GM12864 (cell line): ENCODE measurements at regions not wholly inside any gene's neighbourhood (a gene's known extent, or its start where the extent isn't known, plus 50 kb on each side); places are given as distances from the start of the nearest gene placed in this dataset.

Experiments
- DNase-seq: peaks from one replicate; pipeline ENCODE4 v3.0.0-alpha.2; 2011; ENCODE audit warnings: low read depth
- H3K4me3 ChIP-seq: 2 replicates; pipeline ENCODE4 v1.5.1; 2011; ENCODE audit warnings: mild to moderate bottlenecking, low read depth, low read length, control low read depth
- TF ChIP-seq, protein P1 (sequence below): IDR thresholded peaks from 2 replicates; pipeline ENCODE4 v1.5.1; 2011; ENCODE audit warnings: low read depth, mild to moderate bottlenecking, moderate library complexity, low read length, control low read depth, inconsistent platforms; ENCODE audit errors: missing control alignments

DNA sequence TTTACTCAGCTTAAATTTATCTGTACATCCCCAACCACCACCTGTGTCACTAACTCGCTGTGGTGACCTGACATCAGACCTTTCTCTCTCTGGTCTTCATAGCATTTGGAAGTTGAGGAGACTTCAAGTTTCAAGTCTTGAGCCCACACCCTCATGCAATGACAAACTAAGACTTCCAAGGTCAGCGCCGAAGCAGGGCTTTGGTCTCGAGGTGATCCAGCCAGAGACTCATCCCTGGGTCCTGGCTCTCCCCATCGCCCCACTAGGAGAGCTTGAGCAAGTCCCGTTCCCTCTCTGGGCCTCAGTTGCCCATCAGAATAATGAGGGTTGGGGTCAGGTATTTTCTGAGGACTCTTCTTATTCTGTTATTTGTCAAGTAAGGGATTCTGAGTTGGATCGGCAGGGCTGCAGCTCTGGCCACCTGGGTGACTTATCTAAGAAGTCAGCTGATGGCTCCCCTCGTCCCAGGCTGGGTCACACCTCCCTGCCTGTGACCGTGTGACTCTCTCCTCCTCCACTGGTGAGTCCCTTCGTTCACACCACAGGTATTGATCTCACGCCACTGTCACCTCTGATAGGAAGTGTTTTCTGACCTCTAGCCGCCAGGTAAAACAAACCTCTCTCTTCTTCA is 143.7 kb upstream of the RUNX3 start:
- DNase-seq = no peak
- TF ChIP-seq, protein P1, sequence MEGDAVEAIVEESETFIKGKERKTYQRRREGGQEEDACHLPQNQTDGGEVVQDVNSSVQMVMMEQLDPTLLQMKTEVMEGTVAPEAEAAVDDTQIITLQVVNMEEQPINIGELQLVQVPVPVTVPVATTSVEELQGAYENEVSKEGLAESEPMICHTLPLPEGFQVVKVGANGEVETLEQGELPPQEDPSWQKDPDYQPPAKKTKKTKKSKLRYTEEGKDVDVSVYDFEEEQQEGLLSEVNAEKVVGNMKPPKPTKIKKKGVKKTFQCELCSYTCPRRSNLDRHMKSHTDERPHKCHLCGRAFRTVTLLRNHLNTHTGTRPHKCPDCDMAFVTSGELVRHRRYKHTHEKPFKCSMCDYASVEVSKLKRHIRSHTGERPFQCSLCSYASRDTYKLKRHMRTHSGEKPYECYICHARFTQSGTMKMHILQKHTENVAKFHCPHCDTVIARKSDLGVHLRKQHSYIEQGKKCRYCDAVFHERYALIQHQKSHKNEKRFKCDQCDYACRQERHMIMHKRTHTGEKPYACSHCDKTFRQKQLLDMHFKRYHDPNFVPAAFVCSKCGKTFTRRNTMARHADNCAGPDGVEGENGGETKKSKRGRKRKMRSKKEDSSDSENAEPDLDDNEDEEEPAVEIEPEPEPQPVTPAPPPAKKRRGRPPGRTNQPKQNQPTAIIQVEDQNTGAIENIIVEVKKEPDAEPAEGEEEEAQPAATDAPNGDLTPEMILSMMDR = no peak
- H3K4me3 ChIP-seq = no peak overlapping the region

DNA sequence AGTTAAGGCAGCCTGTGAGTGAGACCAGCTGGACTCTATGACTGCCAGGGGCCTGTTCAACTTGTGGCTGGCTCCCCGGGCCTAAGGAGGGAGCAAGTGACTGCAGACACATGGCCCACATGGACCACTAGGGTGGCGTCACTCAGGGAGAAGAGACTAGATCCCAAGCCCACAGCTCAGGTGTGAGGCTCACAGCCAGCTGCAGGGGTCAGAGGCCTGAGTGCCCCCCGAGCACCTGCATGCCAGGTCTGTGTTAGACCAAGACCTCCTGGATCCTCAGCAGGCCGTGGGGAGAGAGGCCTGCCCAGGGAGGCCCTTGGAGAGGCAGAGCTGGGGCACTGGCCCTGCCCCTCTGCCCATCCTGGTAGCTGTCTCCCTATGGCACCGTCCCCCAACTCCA is 142.4 kb upstream of the RUNX3 start:
- no peak overlapping the region for H3K4me3 ChIP-seq
- DNase-seq = no peak
- TF ChIP-seq, protein P1 = no peak

DNA sequence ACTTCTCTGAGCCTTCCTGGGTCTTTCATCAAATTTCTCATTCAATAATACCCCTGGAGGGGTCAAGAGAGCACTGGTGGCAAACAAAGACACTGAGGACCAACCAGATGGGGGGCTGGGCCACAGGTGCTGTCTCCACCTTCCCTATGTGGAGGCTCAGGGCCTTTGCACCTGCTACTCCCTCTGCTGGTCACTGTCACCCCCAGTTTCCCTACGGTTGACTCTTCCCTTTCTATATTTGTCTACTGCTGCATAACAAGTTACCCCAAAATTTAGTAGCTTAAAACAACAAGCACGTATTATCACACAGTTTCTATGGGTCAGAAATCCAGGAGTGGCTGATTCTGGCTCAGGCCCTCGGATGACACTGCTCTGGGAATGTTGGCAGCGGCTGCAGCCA is 138.8 kb upstream of the RUNX3 start:
- no peak overlapping the region for H3K4me3 ChIP-seq
- TF ChIP-seq, protein P1 = peak; percentile 53
- no peak for DNase-seq

DNA sequence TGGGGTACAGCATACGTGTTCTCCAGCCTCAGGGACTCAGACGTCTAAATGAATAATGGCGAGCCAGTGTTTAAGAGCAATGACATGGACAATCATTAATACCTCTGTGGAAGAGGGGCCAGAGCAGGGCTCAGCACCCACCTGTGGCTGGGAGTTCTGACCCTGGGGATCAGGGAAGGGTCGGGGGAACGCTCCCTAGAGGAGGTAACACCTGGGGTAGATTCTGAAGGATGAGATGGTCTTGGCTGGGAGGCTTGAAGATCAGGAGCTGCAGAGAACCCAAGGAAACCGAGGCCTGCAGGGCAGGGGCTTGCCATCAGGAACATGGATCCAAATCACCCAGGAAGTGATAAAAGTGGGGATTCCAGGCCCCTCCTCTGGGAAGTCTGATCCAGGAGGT is 138.2 kb upstream of the RUNX3 start:
- H3K4me3 ChIP-seq = no peak overlapping the region
- no peak for DNase-seq
- TF ChIP-seq, protein P1 = no peak

DNA sequence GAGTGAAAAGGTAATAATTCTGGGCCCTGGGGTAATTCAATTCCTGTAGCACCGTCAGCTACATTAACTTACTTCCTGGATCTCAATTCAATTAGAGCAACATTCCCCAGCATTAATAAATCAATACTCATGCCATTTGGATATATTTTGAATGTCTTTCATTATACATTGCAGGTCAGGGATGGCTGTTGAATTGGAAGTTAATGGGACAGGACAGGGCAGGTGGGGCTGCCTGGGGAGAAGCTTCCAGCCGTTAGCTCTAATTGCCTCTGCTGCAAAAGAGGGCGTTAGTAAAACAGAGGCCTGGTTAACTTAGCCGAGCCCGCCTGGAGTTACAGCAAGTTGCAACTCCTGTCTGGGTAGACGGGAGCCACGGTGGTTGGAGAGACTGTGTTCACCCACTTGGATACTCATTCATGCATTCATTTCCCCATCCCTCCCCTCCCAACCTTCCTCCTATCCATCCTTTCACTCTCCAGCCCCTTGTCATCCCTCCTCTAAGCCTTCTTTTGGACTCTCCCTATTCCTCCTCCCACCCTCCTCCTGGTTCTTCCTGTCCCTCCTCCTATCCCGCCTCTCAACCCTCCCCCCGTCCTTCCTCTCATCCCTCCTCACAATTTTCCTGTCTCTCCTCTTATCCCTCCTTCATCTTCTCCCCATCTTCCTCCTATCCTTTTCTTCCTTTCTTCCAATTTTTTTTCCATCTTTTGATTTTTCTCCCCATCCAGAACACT is 137.6 kb upstream of the RUNX3 start:
- no peak overlapping the region for H3K4me3 ChIP-seq
- DNase-seq = no peak
- TF ChIP-seq, protein P1 = no peak

DNA sequence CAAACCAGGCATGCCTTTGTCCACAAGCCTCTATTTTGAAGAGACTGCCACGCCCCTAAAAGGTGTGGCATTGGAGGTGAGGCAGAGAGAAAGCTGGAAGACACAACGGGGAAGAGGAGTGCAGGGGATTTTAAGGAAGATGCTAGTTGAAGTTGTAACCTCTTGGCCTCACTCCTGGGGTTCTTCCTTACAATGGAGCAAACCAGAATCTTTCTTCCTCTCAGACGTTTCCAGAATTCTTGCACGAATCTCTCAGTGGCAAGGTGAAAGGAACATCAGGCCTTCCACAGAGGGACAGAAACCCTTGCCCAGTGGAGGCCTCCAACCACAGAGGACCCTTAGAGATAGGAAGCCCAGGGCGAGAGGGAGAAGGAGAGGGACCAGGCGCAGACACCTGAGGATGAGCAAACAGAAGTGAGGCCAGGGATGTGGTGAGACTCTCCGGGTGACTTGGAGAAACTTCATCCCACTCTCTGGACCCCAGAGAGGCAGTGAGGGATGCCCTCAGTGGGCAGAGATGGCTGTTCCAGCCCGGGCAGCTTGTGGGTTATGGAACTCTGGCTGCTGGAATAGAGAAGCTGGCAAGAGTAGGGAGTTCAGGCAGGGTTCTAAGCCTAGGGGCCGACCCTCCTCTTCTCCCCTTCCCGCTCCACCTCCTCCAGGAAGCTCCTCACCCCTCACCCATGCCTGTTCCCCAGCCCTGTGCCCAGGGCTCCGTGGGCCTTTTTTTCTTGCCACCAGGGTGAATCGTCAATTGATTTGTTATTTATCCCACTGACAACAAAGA is 136.8 kb upstream of the RUNX3 start:
- TF ChIP-seq, protein P1 = no peak
- no peak overlapping the region for H3K4me3 ChIP-seq
- no peak for DNase-seq
